Panc1 (cell line): ENCODE measurements at regions not wholly inside any gene's neighbourhood (a gene's known extent, or its start where the extent isn't known, plus 50 kb on each side); places are given as distances from the start of the nearest gene placed in this dataset.

Experiments
- ATAC-seq: fragments of 200-7000 bp; cut with Tn5 transposase; 2 replicates; pipeline ENCODE4 v1.9.1; 2020; ENCODE audit warnings: mild to moderate bottlenecking, moderate library complexity
- BruUV-seq: library from RNA; stranded (reverse); fragments of 400-500 nt; replicated peaks from 2 replicates; lab custom pipeline; 2021; lab: Mats Ljungman, UMichigan
- CTCF ChIA-PET: fragments of 300-600 bp; sonication (Branson Sonifier 250); formaldehyde crosslinking; loops from one replicate; lab custom pipeline; 2022; ENCODE audit warnings: antibody characterized with exemption; lab: Charles Lee
- POLR2A ChIA-PET: fragments of 300-600 bp; sonication (Branson Sonifier 250); formaldehyde crosslinking; loops from one replicate; lab custom pipeline; 2022; ENCODE audit warnings: antibody characterized with exemption; lab: Charles Lee
- DNase-seq: peaks from one replicate; pipeline ENCODE4 v3.0.0-alpha.2; 2010; ENCODE audit warnings: low read depth, low spot score
- H3K27ac ChIP-seq: 2 replicates; pipeline ENCODE4 v1.5.1; 2011; ENCODE audit warnings: mild to moderate bottlenecking, low read length, inconsistent platforms
- H3K27me3 ChIP-seq: fragments of 200-500 bp; sonication (Bioruptor generic); 2 replicates; pipeline ENCODE4 v1.6.0; 2014; ENCODE audit warnings: low read length, inconsistent platforms; ENCODE audit not compliant: control insufficient read depth, insufficient read depth
- H3K36me3 ChIP-seq: fragments of 200-500 bp; sonication (Bioruptor generic); 2 replicates; pipeline ENCODE4 v1.5.1; 2014; ENCODE audit warnings: inconsistent platforms, mild to moderate bottlenecking, low read length, moderate library complexity; ENCODE audit not compliant: control insufficient read depth, insufficient read depth
- H3K4me1 ChIP-seq: 2 replicates; pipeline ENCODE4 v1.5.1; 2011; ENCODE audit warnings: inconsistent platforms, mild to moderate bottlenecking, low read length, moderate library complexity; ENCODE audit not compliant: control insufficient read depth, insufficient read depth
- H3K4me3 ChIP-seq, 2 experiments: 2 replicates each; pipeline ENCODE4 v1.5.1; 2011 to 2012; ENCODE audit warnings: low read depth in 2 of 2, low read length in 2 of 2, mild to moderate bottlenecking in 2 of 2, inconsistent platforms in 1 of 2, moderate library complexity in 1 of 2
- H3K9me3 ChIP-seq: fragments of 200-500 bp; sonication (Bioruptor generic); 2 replicates; pipeline ENCODE4 v1.5.1; 2014; ENCODE audit warnings: low read depth, mild to moderate bottlenecking, inconsistent platforms, low read length, moderate library complexity; ENCODE audit not compliant: control insufficient read depth, insufficient read depth
- CTCF ChIP-seq: fragments of 450-650 bp; IDR thresholded peaks from 2 replicates; pipeline ENCODE4 v1.5.1; 2017; ENCODE audit warnings: mild to moderate bottlenecking
- POLR2AphosphoS5 ChIP-seq: IDR thresholded peaks from 2 replicates; pipeline ENCODE4 v1.6.1; 2012; ENCODE audit warnings: mild to moderate bottlenecking, low read depth, low read length, moderate library complexity
- REST ChIP-seq, 2 experiments: IDR thresholded peaks; 2 replicates each; pipeline ENCODE4 v1.6.1; 2011 to 2012; ENCODE audit warnings: low read depth in 2 of 2, control low read depth in 1 of 2, low read length in 1 of 2, mild to moderate bottlenecking in 1 of 2, moderate library complexity in 1 of 2; ENCODE audit not compliant: insufficient read depth in 1 of 2
- SIN3A ChIP-seq: IDR thresholded peaks from 2 replicates; pipeline ENCODE4 v1.6.1; 2012; ENCODE audit warnings: low read depth, mild to moderate bottlenecking, low read length, moderate library complexity, borderline replicate concordance; ENCODE audit not compliant: insufficient read depth
- TCF7L2 ChIP-seq: IDR thresholded peaks from 2 replicates; pipeline ENCODE4 v1.6.1; 2011; ENCODE audit warnings: mild to moderate bottlenecking, low read depth, low read length, inconsistent platforms
- in situ Hi-C: cut with HindIII; loops from 2 replicates; pipeline ENCODE4 v1.10.0; 2016; ENCODE audit warnings: low sequenced_read_pairs, low pct_unique_long_range_greater_than_20kb
- intact Hi-C: fragments of 100-400 bp; cut with micrococcal nuclease; formaldehyde crosslinking; loops from one replicate; pipeline ENCODE4 v1.10.0; 2022; ENCODE audit not compliant: unreplicated experiment

GRCh38 chr12:59861635-59862034, 265.8 kb downstream of the SLC16A7 start:
- CTCF ChIA-PET, result no interaction called here
- no peak overlapping the region for H3K4me3 ChIP-seq
- H3K4me1 ChIP-seq, result no peaks in the 10 kb centered on the region
- no peak for TF ChIP-seq CTCF
- ATAC-seq, result no peak
- no peak for DNase-seq
- intact Hi-C loops, result no loop called here
- H3K9me3 ChIP-seq, result no peaks in the 10 kb centered on the region
- in situ Hi-C loops, result no loop called here
- no peaks in the 10 kb centered on the region for H3K27me3 ChIP-seq
- BruUV-seq, result no TSS peak
- H3K27ac ChIP-seq, result no peak overlapping the region
- POLR2A ChIA-PET, result no interaction called here
- H3K36me3 ChIP-seq, result no peaks in the 10 kb centered on the region

- Histone ChIP-seq H3K27ac (no peak overlapping the region), H3K36me3 (no peaks in the 10 kb centered on the region), H3K4me3 (no peak overlapping the region), H3K9me3 (no peaks in the 10 kb centered on the region), H3K27me3 (no peaks in the 10 kb centered on the region), H3K4me1 (no peaks in the 10 kb centered on the region)
- TF ChIP-seq TCF7L2 (no peak), POLR2AphosphoS5 (no peak), CTCF (no peak), REST (IDR thresholded peaks at IDR 0.05; ENCODE audit: insufficient read depth in 1 of 2, low read depth in 2 of 2, low read length in 1 of 2) (no peak), SIN3A (no peak)
- DNase-seq, result no peak
- in situ Hi-C loops, result no loop called here
- intact Hi-C loops, result no loop called here
- no TSS peak for BruUV-seq
- ATAC-seq, result no peak
- ChIA-PET CTCF (no interaction called here), POLR2A (no interaction called here)
Measured at GRCh38 chr12:59867055-59867454, 271.2 kb downstream of the SLC16A7 start.

GRCh38 chr12:59867689-59868088, 271.9 kb downstream of the SLC16A7 start:
- in situ Hi-C loops, result no loop called here
- POLR2A ChIA-PET, result no interaction called here

More at GRCh38 chr12:59867689-59868088, 271.9 kb downstream of the SLC16A7 start:
- intact Hi-C loops, result no loop called here
- Histone ChIP-seq H3K27ac (no peak overlapping the region), H3K9me3 (no peaks in the 10 kb centered on the region), H3K4me3 (no peak overlapping the region), H3K36me3 (no peaks in the 10 kb centered on the region), H3K27me3 (no peaks in the 10 kb centered on the region), H3K4me1 (no peaks in the 10 kb centered on the region)
- no peak for TF ChIP-seq REST (IDR thresholded peaks at IDR 0.05; ENCODE audit: insufficient read depth in 1 of 2, low read depth in 2 of 2, low read length in 1 of 2)
- no peak for TF ChIP-seq POLR2AphosphoS5
- TF ChIP-seq SIN3A, result no peak
- no peak for TF ChIP-seq TCF7L2
- DNase-seq (no peak), ATAC-seq (no peak)
- CTCF ChIA-PET, result no interaction called here
- no TSS peak for BruUV-seq
